Stimulated activated CD8-positive, alpha-beta memory T cell treated with anti-CD3 and anti-CD28 coated beads, Interleukin-7, amount 100 ng/mL, for 1 hour (primary cell): ENCODE measurements at regions not wholly inside any gene's neighbourhood (a gene's known extent, or its start where the extent isn't known, plus 50 kb on each side); places are given as distances from the start of the nearest gene placed in this dataset.
"Not testable (repeated sequence)": the region's sequence is repeated elsewhere in the genome, so short reads cannot be mapped to it uniquely, and the experiment has no call there.

Source experiments
- DNase-seq, 2 donors: peaks; one replicate each; pipeline ENCODE4 v3.0.0-alpha.2; 2020; ENCODE audit warnings: low read depth in 2 of 2

- DNase-seq: no peak
Measured at GRCh38 chr18:66872277-66872676, 268.4 kb upstream of the CDH19 start.

DNA sequence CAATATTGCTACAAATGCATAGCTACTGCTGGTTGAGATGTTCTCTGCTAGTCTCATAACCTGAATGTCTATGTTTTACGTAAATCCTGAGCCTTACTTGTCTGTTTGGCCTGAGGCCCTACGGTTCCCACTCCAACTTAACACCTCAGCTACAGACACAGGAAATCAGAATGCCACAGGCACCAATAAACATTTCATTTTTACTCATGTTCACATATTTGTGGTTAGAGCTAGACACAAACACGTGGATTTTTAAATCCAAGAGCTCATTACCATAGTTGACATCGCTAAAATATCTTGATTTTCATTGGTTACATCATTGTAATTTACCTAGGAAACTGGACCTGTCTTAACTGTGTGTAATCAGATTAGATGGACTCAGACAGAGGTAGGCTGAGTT, 263.8 kb upstream of the CDH19 start:
- no peak for DNase-seq

- DNase-seq: not testable (repeated sequence)
Measured at GRCh38 chr18:66866427-66866940, 262.6 kb upstream of the CDH19 start.

GRCh38 chr18:66838340-66838987, 234.6 kb upstream of the CDH19 start:
- DNase-seq: no peak

DNA sequence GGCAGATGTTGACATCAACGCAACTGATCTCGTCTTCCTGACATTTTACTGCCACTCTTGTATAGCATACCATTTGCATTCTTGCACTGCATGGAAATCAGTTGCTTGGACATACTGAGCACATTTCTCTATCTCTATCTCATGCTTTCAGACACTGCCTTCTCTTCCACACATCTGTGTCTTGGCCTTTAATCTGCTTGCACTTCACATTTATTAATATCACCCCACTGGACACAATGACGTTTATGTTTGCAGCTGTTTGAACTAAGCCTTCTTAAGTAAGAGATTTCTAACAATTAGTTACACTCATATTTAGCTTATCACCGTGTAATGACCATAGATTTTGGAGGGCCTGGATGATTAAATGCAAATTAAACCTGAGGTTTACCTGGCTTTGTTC, 229.8 kb upstream of the CDH19 start:
- no peak for DNase-seq

DNA sequence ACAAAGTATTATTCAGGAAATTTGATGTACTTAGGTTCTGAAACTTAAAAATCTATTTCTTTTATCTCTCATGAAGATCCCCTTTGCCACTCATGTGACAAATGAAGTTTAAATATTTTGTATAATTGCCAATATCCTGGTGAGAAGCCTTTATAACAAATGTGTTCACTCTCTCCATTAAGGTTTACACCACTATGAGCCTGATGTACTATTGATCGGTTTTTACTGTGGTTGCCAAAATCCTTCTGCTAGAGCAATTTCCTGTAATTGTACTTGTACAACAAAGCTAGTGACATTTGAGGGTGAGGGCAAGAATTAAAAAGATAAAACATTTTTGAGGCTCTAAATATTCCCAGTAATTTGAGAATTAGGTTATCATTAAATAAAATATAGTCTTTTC, 222.3 kb upstream of the CDH19 start:
- DNase-seq: no peak

- DNase-seq: no peak
Measured at GRCh38 chr18:66825347-66825746, 221.5 kb upstream of the CDH19 start.

- no peak for DNase-seq
Measured at GRCh38 chr18:66819235-66819634, 215.3 kb upstream of the CDH19 start.

DNA sequence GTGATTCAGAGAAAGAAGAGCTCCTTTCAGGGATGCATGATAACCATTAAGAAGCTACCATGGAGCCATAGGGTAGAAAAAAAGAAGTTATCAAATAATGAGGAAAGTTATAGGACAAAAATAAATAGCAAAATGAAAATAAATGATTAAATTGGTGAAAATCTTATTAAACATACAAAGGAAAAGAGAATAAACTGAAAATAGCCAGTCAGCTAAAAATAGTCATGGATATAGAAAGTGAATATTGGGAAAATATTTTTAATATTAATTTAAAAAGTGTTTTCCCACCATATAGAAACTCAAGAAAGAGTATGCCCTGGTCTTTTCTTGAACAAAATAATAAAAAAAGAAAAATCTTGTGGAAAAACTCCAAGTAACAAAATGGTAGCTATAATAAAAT, 209.2 kb upstream of the CDH19 start:
- no peak for DNase-seq

DNA sequence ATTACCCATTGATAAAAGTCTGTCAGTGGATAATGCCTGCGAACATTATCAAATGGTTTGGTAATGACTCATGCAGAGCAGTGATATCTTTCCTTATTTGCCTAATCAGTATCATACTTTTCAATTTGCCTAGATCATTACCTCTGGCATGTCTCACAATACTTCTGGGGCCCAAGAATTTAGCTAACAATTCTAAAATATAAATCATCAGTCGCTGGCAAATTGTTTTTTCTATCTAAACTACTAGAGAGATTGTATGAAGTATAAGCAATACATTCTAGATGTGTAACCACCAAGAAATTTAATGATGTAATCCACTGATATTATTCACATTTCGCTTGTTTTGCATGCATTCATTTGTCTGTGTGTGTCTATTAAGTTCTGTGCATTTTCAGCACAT, 191.2 kb upstream of the CDH19 start:
- DNase-seq: no peak

GRCh38 chr18:66792466-66792865, 188.6 kb upstream of the CDH19 start:
- DNase-seq: no peak

DNA sequence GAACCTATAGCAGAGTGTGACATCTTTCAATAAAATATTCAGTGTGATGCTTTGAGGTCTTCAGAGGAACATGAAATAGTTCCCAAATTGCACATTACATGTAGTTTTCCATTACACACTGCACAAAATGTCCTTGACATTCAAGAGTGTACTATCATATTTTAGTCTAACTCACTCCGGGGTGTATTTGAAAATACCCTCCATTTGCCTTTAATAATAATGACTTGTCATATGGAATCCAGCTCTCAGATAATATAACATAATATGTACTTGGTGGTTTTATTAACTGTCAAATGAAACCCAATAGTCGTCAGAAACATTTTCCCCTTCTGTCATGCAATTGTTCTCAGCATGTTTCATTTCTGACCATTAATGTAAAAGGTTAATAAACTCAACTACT, 176.7 kb upstream of the CDH19 start:
- DNase-seq: no peak

GRCh38 chr18:66778048-66778447, 174.2 kb upstream of the CDH19 start:
- no peak for DNase-seq

GRCh38 chr18:66769375-66769774, 165.5 kb upstream of the CDH19 start:
- DNase-seq: no peak

- DNase-seq: no peak
Measured at GRCh38 chr18:66764230-66764629, 160.3 kb upstream of the CDH19 start.

DNA sequence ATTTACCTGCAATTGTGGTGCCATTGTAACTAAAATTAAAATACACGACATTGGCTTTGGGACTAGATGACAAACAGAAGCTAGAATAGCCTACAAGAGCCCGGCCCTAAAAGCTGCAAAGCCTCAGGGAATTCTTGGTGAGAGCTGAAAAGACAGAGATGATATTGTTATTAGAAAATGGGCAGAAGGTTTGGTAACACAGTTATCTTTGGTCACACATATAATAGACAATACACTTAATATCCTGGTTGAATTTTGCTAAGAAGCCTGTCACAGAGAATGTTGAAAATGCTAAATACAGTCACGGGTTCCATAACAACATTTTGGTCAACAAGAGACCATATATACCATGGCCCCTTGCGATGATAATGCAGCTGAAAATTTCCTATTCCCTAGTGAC, 157.3 kb upstream of the CDH19 start:
- DNase-seq: no peak

DNA sequence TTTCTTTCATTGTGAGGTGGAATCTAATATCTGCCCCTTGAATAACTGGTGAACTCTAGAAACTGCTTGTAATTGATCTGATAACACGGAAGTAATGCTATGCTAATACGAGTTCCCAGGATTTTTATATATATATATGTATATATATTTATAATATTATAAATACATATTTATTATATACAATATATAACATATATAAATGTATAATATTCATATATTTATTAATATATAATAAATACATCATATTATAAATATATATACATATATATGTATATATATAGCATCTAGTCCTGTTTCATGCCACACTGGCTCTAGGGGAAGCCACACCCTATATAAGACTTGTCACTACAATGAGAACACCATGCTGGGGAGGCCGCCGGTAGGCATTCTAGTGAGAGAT, 156.7 kb upstream of the CDH19 start:
- no peak for DNase-seq

DNA sequence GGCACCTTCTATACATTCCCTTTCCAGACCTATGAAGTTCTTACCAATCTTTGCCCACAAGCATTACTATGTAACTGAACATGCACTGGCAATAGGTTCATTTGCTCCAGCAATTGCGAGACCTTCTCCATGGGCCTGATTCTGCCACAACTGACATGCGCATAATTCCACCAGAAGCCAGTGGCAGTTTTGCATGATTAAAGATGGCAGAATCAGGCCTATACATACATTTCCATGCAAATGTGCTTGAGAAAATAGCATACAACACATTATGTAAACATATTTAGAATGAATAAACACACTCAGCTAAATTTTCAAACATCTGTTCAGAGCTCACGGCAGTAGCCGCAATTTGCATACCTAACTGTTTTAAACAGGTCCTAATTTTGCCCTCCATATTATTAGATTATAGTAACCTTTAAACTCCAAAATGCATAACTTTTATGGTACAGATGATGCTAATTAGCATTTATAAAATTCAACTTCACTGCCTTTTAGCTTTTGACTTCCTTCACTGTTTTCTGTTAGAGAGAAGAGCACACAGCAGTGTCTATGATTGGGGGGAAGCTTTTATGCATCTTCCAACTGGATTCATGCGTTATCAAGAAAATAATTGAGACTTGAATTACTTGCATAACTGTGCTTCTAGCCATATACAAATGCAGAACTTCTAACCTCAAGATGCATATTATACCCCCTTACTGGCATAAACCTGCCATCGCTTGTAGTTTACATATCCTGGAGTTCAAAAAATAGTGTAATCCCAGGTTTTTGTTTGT, 155.3 kb upstream of the CDH19 start:
- no peak for DNase-seq

GRCh38 chr18:66757946-66758345, 154.1 kb upstream of the CDH19 start:
- DNase-seq: no peak

DNA sequence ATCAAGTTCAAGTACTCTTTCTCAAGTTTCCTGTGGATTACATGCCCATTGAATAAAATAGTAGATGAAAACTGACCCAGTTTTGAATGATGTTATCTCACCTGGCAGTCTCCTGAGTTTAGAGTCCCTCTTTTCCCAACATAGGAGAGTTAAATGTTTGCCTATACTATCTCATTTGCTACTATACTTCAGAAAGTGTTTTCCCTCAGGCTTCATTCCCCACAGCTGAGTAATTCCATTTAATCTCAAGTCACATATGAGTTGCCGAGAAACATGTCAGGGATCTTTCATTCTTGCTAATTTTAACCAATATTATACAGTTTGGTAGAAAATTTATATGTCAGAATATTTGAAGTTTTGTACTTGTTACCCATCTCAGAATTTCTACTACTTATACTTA, 150.4 kb upstream of the CDH19 start:
- DNase-seq: no peak

GRCh38 chr18:66752733-66753132, 148.8 kb upstream of the CDH19 start:
- DNase-seq: no peak

GRCh38 chr18:66749481-66750035, 145.7 kb upstream of the CDH19 start:
- no peak for DNase-seq

DNA sequence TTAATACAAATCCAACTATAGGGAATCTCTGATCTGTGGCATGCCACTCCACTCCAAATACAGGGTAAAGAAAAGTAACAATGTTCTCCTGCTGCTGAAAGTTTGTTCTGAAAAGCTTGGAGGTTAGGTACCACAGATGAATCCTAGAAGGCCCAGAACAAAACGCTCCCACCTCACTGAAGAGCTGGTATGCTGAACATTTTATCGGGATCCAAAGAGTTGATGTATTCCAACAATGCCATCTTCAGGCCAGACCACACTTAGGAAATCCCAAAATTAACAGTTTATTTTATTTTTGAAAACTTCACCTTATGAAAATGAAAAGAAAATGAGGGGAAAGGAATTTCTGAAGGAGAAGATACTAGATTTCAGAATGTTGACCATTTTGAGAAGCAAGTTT, 145.1 kb upstream of the CDH19 start:
- no peak for DNase-seq
